GM18499 (cell line): ENCODE measurements at regions not wholly inside any gene's neighbourhood (a gene's known extent, or its start where the extent isn't known, plus 50 kb on each side); places are given as distances from the start of the nearest gene placed in this dataset.
"Not testable (repeated sequence)": the region's sequence is repeated elsewhere in the genome, so short reads cannot be mapped to it uniquely, and the experiment has no call there.

ENCODE experiments used
- ATAC-seq: cut with Tn5 transposase; IDR thresholded peaks from one replicate; pipeline ENCODE4 v1.9.1; 2021; ENCODE audit warnings: moderate number of reproducible peaks; ENCODE audit not compliant: insufficient read depth, unreplicated experiment

DNA sequence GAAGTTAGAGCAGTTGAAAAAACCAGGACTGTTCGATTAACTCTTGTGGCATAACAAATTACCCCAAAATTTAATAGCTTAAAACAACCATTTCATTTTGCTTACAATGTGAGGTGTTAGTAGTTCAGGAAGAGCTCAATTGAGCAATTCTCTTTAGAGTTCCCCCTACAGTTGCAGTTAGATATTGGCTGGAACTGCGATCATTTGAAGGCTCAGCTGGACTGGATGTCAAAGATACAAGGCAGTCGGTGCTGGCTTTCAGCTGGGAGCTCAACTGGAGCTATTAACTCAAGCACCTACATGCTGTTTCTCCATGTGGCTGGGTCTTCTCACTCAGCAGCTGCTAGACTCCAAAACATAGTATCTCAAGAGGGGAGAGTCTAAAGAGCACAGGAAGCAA is 96.0 kb upstream of the LOC128125822 start:
- no peak for ATAC-seq

DNA sequence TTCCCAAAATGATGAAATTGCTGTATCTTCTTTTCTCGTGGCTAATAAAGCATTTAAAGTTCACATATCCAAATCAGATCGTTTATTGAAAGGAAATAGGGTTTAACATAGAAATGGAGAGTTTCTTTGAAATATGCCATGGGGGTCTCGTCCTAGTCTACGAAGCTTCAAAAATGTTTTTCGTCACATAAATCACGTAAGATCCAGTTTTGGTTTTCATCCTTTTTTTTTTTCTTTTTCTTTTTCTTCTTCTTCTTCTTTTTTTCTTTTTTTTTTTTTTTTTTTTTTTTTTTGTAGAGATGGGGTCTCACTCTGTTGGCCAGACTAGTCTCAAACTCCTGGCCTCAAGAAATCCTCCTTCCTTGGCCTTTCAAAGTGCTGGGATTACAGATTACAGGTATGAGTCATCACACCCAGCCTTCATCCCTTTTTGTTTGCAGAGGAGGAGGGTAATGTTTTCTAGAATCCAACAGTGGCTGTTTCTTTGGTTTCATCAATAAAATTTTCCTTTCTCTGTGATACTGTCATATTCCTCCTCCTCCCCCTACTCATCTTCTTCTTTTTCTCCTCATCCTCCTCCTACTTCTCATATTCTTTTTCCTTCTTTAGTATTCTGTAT is 94.7 kb upstream of the LOC128125822 start:
- ATAC-seq, result no peak

DNA sequence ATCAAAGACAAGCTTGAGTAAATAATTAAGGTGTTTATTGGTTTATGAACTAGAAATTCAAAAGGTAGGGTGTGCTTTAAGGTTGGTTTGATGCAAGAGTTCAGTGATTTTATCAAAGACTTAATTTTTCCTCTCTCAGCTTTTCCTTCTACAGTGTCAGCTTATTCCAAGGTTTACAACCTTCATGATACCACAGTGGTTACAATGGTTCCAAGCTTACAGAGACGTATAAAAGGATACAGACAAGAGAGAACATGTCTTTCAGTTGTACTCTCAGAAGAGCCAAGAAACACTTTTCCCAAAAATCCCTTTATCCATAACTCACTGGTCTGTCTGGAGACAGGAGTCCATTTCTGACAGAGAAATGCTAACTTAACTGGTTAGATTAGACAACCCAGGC is 93.5 kb upstream of the LOC128125822 start:
- ATAC-seq, result no peak

DNA sequence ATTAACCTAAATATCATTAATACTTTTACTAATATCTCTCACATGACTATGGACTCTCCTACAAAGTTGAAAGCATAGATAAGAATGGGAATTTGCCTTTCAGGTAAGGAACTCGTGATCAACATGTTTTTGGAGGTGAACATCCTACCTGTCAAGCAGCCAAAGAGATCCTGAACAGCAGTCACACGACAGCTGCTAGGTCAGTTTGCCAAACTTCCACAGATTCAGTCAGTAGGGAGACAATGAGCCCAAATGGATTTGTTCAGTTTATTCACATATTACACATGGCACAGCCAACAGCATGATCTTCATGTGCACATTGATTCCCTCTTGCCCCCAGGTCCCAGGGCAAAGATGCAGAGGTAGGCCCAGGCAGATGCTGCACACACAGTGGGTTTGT is 86.1 kb upstream of the LOC128125822 start:
- ATAC-seq, result no peak

DNA sequence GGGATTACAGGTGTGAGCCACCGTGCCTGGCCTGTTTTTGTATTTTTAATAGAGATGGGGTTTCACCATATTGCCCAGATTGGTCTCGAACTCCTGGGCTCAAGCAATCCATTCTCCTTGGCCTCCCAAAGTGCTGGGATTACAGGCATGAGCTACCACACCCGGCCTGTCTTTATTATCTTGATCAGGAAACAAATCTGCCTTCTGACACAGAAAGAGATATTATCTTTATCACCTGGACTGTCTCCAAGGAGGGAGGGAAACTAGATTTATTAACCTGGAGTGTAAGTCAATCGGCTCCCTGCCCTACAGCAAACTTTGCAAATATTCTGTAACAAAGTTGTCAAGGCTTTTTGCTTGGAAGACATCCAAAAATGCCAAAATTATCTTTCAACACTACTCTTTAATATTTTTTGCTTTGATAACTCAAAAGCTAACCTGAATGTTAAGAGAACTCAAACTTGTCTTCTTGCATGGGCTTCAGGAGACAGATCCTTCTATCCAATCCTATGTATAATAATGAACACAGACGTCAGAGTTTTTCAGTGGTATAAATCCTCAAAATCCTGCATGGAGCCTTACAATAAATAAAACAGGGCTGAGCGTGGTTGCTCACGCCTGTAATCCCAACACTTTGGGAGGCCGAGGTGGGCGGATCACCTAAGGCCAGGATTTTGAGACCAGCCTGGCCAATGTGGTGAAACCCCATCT is 85.0 kb upstream of the LOC128125822 start:
- ATAC-seq, result no peak

DNA sequence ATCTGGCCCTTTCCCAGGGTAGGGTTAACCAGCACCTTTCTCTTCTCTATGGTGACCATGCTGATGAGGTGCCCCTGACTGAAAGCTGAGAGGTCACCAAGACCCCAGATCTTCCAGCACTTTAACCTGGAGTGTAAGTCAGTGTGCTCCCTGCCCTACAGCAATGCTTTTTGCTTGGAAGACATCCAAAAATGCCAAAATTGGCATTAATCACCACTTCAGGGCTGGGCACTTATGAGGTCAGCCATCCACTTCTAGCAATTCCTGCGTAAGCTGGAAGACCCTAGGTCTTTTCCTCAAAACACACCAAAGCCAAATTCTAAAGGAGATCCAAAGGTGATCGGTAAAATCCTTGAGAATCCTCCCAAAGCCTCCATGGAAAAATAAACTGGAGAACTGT is 81.2 kb upstream of the LOC128125822 start:
- no peak for ATAC-seq

DNA sequence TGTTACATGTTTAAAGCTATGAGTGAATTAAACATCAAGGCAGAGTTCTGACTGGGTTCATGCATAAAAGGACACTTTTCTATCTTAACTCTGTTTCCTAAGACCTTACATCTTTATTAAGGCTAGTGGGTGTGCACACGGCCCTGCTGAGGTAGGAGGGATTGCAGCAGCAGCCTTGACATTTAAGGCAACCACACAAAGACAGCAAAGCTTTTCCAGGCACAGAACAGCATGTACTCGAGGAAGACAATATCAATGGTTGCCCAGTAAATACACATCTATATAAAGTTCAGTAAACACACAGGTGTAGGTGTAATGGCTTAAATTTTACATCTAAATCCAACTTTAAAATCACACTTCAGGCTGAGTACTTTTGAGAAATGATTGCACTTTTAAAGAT is 79.8 kb upstream of the LOC128125822 start:
- ATAC-seq, result no peak

DNA sequence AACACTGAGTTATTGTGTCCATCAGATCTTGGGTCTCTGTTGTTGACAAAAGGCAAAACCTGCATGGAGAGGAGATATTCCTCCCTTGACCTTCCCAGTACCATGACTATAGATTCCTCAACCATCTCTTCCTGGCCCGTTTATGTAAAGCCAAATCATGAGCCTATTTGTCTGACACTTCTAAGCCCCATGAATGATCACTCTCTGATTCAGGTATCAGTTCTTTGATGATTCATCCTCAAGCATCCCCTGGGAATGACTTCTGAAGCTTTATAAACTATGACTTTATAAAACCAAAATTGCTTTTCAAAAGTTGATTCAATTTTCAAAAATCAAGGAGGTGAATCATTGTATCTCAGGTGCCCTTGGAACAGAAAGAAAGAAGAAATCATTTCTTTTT is 78.7 kb upstream of the LOC128125822 start:
- no peak for ATAC-seq

DNA sequence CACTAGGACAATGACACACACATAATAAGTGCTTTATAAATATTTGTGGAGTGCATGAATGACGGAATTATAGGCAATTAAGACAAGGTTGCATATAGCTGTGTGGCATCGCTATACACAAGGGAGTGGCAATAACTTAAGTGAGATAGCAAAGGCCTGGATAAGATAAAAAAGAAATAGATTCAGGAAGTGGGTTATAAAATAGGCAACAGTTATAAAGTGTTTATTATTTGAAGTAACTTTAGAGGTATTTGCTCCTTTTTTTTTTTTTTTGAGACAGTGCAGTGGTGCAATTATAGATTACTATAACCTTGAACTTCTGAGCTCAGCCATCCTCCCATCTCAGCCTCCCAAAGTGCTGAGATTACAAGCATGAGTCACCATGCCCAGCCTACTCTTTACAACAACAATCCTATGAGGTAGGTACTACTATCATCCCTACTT is 75.9 kb upstream of the LOC128125822 start:
- no peak for ATAC-seq

DNA sequence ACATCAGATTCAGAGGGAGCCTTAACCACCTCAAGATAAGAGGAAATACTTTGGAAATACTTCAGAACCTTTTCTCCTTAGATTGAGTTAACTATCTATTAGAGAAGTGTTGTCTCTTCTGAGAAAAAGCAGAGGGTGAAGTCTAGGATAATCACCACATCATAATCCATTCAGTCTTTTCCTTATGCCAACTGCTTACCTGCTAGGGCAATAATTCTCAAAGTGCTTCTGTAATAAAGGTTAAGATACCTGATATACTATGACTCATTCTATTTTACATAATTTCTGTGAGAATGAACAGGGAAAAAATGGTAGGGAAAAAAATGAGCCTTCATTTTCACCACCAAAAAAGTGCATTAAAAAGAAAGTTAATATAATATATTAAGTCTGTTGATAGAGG is 70.1 kb upstream of the LOC128125822 start:
- no peak for ATAC-seq

DNA sequence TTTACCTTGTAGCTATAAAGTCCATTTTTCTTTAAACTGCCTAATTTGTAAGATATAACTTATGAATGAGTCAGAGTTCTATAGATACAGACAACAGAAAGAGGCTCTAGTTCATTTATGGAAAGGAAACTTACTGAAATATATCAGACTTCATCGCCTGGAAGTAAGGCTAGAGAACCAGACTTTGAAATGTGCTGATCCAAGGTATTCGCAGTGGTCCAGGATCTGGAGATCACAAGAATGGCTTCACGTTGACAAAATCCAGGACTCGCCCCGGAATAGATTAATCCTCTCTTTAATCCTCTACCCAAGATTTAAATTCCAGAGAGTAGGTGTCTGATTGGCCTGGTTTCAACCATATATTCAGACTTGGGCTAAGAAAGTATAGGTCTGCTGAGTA is 69.1 kb upstream of the LOC128125822 start:
- ATAC-seq, result no peak

DNA sequence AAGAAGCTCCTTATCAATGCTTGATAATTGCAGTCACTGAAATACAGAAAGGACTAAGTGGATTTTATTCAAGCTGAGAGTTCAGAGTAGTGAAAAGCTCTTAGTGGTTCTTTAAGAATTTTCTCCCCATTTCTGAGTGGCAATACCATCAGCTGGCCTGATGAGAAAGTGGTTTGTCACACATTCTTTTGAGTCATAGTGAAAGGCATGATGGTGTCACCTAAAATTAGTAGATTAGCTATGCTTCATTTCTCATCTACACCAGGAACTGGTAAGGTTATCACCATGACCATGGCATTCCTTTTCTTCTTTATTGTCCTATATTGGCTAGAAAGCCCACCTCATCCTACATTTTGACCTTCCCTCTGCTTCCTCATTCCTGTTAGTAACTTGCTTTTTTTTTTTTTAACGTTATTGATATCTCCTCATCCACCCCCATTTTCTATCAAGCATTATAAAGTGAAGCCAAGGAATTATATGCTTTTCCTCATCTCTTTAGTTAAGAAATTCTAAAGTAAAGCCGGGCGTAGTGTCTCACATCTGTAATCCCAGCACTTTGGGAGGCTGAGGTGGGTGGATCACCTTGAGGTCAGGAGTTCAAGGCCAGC is 67.4 kb upstream of the LOC128125822 start:
- peak; percentile 98 for ATAC-seq

DNA sequence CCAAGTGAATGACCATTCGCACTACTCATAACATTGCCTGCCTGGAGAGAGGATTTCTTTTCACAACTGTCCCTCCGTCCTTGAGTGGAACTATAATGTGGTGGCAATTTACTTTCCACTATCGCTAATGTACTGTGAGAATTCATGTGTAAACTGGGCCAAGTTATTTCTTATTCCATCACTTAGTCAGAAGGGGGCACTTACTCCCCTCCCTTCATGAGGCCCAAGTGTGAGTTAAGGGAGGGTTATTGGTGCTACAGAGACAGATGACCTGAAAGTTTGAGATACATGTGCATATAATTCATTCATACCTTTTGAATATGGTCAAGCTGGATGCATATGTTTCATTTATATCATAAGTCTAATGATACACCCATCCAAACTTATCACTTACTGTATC is 65.2 kb upstream of the LOC128125822 start:
- no peak for ATAC-seq

DNA sequence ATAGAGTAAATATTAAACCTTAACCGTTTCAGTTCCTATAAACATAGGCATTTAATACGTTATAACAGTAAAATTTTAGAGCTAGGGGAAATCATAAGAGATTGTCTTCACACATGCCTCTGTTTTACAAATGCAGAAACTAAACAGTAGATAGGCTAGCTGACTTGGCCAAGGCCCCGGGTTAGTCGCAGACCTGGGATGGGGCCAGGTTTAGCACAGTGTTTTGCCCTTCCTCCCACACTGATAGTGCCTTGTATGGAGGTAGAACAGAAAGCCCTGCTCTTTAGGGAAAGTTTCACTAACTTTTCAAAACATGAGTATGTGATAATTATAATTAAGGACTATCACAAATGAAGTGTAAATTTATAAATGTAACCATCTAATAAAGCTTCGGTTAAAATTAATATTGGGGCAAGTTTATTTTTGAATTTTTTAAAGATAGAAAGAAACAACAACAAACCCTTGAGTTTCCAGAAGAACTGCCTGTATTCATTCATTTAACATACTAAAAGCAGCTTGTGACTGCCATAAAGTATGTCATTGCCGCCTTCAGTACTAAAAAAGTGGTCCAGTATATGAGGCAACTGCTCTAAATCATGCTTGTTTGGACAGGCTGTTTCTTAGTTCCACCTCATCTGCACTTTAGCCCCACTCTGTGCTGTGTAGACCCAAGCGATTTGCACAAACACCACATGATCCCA is 62.5 kb upstream of the LOC128125822 start:
- ATAC-seq, result no peak

DNA sequence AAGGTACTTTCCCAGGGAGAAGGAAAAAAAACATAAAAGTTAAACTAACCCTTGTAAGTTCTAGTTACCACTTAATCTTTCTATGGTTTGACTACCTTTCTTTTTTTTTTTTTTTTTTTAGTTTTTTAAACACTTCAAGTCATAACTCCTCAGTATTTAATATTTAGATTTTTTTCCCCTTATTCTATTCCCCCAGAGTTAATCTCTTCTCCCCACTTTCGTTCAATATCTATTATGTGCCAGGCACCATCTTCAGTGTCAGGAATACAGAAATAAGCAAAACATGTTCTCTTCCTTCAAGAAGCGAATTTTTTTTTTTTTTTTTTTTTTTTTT is 62.0 kb upstream of the LOC128125822 start:
- no peak for ATAC-seq

DNA sequence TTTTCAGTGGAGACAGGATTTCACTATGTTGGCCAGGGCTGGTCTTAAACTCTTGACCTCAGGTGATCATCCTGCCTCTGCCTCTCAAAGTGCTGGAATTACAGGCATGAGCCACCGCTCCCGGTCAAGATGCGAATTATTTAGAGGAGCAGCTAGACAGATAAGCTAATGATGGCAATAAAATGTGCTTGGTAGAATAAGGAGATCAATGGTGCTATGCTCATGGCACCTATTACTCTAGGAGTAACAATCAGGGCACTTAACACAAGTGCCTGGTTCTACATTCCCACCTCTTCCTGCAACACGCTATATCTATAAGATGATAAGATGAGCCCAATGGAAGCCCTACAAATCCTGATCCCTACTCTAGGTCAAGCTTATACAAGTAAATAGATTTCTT is 61.4 kb upstream of the LOC128125822 start:
- ATAC-seq, result no peak

DNA sequence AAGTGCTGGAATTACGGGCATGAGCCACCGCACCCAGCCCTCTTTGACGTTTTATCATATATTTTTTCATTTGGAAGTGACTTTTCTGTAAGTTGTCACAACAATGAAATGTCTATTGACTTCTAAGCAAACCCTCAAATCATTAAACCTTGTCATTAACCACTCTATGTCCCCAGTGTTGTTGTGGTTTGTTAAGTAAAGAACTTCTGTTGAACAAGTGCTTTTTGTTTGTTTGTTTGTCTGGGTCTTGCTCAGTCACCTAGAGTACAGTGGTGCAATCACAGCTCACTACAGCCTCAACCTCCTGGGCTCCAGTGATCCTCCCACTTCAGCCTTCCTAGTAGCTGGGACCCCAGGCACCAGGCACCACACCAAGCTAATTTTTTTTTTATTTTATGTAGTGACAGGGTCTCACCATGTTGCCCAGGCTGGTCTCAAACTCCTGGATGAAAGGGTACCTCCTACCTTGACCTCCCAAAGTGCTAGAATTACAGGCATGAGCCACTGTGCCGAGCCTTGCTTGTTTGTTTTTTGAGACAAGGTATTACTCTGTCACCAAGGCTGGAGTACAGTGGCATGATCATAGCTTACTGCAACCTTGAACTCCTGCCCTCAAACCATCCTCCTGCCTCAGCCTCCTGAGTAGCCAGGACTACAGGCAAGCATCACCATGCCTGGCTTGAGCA is 57.6 kb upstream of the LOC128125822 start:
- ATAC-seq, result no peak

DNA sequence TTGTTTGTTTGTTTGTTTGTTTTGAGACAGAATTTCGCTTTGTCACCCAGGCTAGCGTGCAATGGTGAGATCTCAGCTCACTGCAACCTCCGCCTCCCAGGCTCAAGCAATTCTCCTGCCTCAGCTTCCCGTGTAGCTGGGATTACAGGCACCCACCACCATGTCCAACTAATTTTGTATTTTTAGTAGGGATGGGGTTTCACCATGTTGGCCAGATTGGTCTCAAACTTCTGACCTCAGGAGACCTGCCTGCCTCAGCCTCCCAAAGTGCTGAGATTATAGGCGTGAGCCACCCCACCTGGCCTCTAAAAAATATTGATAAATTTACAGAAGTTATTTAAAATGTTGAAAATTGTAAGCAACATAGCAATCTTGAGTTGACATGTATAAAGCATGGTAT is 57.1 kb upstream of the LOC128125822 start:
- ATAC-seq, result not testable (repeated sequence)

DNA sequence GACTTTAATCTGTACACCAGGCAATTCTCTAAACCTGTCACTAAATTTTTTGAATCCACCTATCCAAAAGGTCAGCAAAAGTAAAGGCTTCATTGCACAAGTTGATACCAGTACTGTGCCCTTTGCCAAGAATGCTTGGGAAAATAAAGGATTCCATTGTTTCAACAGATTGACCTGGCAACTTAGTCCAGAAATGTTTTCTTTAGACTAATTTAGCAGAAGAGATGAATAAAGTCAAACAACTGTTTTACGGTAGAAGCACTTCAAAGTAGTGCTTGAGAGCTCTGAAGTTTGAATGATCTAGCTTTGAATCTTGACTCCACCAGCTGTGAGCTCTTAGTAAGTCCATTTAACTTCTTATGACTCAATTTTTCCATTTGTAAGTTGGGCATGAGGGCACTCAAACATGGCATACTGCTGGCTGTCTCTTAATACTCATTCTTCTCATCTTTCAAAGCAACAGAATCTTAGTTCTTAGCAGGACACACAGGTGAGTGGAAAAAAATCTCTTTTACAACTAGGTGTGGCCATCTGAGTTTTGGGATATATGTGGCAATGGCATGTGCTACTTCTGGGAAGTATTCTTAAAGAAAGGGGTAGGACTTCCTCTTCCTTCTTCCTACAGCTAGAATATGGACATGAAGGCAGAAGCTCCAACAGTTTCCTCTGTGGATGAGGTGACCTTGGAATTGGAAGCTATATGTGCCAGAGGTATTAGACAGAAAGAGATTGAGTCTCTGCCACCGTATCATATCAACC is 55.9 kb upstream of the LOC128125822 start:
- ATAC-seq, result no peak

DNA sequence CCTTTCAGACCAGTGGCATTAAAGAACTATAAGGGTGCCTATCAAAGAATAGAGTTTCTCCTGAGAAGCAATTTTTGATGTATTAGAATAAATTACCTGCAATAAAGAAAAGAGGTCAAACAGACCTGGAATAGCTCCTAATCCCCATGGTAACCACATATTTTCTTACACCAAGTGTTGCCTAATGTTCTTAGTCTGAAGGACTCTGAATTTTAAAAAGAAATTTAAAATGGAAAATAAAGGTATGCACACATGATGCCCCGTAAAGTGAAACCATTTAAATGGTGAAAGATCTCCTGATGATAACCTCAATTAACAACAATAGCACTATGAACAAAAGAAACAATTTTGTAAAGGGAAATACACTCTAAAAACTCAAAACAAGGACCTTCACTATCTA is 55.1 kb upstream of the LOC128125822 start:
- ATAC-seq, result no peak
